Activated T-helper 1 cell treated with anti-CD3 and anti-CD28 coated beads, Interleukin-2, amount 50 U/mL, for 16 hours (primary cell): ENCODE measurements at regions not wholly inside any gene's neighbourhood (a gene's known extent, or its start where the extent isn't known, plus 50 kb on each side); places are given as distances from the start of the nearest gene placed in this dataset.

Source experiments
- DNase-seq, 2 donors: peaks; one replicate each; pipeline ENCODE4 v3.0.0-alpha.2; 2020; ENCODE audit warnings: low read depth in 1 of 2, low spot score in 1 of 2

DNA sequence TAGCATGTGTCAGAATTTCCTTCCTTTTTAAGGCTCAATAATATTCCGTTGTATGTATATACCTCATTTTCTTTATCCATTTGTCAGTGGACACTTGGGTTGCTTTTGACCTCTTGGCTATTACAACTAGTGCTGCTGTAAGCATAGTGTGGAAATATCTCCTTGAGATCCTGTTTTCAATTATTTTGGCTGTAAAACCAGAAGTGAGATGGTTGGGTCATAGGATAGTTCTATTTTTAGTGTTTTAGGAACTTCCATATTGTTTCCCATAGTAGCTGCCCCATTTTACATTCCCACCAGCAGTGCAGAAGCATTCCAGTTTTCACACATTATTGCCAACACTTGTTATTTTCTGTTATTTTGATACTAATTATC, 70.4 kb upstream of the C15orf39 start:
- DNase-seq = no peak

DNA sequence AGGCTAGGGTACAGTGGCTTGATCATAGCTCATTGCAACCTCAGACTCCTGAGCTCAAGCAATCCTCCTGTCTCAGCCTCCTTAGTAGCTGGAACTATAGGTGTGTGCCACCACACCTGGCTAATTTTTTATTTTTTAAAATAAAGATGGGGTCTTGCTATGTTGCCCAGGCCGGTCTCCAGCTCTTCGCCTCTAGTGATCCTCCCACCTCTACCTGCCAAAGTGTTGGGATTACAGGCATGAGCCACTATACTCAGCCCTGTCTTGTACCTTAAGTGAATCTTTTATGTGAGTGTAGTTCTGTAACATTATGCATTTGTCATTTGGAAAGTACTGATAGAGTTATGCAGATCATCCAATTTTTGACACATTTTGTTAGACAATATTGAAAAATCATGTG, 66.9 kb upstream of the C15orf39 start:
- no peak for DNase-seq

DNA sequence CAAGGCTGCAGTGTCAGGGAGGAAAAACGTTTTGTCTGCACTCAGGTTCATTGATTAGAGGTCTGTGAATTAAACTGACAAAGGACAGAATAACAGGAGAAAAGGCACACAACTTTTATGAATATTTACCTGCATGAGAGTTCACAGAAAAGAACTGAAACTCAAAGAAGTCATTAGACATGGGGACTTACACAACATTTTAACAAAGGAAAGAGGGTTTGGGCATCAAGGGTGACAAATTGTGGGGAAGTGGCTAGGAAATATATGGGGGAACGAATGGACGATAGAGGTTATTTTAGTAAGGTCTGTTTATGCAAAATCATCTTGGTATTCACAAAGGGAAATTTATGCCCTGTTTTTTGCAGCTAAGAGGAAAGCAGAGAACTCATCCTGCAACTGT, 65.6 kb upstream of the C15orf39 start:
- DNase-seq = no peak

DNA sequence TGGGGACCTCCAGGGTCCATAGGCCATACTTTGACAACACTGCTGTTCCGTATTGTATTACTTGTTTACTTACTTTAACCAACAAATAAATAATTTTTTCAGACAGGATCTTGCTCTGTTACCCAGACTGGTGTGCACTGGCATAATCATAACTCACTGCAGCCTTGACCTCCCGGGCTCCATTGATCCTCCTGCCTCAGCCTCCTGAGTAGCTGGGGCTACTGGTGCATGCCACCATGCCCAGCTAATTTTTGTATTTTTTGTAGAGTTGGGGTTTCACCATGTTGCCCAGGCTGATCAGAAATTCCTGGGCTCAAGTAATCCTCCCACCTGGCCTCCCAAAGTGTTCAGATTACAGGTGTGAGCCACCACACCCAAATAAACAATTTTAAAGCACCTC, 64.9 kb upstream of the C15orf39 start:
- no peak for DNase-seq

DNA sequence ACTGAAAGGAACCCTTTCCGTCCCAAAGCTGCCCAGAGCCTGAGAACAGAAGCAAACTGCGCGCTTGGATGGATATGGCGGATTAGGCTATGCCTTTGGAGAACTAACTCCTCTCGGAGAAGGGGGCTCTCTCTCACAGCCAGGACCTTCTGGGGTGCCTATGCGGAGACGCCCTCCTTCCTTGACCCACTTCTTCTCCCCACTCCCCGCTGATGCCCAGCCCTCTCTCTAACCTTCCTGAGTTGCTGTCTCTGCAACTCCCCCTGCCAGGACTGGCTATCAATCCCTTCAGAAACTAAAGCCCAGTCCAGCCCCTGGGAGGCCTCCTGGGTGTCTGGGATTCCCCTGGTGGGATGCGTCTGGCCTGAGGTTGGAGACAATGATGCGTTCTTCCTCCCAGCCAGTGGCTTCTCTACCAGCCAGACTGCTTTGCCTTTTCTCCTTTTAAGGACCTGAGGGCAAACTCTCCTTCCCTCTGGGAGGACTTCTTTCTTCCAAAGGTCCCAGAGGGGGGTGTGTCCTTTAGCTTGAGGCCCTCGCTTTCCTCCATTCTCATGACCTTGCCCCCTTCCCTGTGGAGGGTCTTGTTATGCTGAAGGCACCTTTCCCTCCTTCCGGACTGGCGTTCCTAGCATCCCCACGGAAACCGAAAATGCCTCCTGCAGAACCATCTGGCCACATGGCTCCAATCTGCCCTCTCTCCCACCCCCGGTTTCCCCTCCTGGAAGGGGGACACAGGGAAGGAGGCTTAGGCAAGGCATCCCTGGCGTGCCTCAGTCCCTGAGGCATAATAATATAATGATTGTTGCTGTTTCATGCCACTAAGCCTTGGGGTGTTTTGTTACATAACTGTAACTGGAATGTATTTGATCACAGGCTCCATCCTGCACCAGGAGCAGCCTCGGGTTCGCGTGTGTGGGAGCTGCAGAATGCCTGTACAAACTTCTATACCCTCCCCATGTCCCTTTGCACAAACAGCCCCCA, 63.4 kb upstream of the C15orf39 start:
- no peak for DNase-seq

DNA sequence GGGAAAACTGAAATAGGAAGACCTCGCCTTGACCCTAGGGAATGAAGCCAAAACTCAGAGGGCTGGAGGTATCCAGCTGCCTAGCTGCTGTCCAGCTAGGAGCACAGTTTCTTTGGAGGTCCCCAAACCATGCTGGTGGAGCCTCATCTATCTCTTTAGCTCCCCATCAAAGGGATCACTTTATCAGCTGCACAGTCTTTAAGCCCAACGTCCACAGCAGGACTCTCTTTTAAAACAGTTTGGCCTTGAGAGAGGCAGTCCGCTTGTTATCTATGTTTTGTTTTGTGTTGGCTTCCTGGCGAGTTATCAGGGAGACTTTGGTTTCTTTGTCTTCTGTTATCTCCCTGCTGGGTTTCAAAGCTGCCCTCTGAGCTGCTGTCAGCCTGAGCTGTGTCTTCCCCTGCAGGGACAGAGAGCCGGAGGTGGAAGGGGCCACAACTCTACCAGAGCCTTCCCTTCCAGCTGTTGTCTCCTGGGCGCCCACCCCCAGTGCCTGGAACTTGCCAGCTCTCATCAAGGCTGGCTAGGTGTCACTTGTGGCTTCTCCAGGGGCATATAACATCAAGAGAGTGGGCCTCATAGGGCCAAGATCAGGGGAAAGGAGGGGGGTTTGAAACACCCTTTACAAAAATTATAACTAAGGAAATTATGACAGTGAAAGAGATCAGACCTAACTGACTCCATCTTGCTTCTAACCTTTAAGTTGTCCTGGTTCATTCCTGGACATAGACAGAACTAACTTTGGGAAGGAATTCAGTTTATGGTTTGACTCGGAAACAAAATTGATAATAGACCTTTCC, 61.4 kb upstream of the C15orf39 start:
- DNase-seq = no peak

DNA sequence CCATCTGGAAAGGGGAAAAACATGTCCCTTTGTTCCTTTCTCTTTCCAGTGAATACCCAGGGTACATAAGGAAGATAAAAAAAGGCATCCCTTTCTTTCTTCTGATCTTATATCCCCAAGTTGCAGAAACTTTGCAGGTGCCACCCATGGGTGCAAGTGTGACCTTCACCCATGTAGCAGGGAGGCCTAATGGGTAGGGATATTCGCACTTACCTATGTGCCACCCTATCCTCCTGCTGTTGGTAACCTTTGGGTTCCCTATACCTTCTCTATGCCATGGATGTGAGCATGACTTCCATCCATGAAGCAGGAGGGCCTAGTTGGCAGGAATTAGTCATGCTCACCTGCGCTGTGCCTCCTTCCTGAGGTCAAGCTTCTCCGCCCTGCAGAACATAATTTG, 59.2 kb upstream of the C15orf39 start:
- DNase-seq = no peak

DNA sequence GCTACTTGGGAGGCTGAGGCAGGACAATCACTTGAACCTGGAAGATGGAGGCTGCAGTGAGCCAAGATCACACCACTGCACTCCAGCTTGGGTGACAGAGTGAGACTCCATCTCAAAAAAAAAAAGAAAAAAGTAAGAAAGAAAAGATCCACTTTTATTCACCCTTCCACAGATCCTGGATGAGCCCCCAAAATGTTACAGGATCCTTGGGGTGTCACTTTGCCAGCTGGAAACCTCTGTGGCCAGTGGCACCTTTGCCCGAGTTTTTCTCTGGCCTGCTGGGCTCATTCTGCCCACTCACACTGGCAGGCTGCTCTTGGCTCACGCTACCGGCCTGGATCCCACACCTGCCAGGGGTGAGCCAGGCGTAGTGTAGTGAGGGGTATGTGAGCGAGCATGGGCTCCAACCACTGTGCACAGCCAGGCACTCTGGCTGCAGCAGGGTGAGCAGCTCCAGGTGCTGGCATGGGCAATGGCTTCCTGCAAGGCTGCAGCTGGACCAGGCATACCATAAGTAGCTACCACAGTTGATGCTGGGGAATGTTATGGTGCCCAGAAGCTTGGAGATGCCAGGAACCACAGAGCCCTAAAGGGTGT, 57.8 kb upstream of the C15orf39 start:
- no peak for DNase-seq

DNA sequence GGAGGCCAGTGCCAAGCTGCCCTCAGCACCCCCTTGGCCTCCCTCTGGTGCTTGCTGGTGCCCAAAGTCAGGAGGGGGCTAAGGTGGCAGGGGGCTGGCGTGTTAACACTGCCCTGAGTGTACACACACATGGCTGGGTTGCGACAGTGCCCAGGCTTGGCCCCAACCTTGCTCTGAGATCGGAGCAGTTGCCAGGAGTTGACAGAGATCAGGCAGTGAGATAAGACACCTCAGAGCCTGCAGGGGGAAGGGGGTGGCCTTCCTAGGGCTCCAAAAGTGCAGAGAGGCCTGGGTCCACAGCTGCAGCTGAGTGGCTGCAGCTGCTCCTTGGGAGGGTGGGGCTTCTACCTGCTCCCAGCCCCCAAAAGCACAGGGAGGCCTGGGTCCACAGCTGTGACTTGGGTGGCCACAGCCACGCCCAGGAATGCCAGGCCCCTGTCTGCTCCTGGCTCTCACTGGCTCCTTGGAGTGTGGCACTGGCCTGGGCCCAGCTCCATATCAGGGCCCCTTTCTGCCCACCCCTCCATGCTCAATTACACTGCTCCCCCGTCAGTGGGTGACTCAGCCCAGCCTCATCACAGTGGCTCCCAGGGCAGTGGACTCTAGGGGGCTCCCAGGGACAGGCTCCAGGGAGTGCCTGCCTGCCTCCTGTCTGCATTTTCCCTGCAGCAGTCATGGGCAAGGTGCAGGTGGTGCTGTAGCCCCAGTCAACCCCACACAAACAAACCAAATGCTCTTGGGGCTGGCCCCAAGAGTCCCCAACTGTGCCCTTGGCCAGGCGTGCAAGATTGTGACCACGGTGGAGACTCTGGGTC, 56.4 kb upstream of the C15orf39 start:
- no peak for DNase-seq

DNA sequence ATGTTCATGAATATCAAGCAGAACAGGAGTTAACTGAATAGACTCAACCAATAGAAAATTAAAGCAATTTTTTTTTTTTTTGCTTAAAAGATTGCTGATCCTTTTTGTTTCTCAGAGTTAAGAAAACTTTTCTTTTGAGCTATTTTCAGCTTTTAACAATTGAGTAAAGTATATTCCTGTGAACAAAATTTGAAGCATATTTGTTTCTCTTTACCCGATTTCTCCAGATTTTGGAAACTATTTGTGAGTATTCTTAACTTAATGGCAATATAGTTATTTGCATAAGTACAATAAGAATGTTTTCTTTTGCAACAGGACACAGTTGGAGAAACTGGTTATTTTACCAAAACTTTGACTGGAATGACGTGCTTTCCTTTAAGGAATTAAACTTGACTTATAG, 53.4 kb upstream of the C15orf39 start:
- no peak for DNase-seq

DNA sequence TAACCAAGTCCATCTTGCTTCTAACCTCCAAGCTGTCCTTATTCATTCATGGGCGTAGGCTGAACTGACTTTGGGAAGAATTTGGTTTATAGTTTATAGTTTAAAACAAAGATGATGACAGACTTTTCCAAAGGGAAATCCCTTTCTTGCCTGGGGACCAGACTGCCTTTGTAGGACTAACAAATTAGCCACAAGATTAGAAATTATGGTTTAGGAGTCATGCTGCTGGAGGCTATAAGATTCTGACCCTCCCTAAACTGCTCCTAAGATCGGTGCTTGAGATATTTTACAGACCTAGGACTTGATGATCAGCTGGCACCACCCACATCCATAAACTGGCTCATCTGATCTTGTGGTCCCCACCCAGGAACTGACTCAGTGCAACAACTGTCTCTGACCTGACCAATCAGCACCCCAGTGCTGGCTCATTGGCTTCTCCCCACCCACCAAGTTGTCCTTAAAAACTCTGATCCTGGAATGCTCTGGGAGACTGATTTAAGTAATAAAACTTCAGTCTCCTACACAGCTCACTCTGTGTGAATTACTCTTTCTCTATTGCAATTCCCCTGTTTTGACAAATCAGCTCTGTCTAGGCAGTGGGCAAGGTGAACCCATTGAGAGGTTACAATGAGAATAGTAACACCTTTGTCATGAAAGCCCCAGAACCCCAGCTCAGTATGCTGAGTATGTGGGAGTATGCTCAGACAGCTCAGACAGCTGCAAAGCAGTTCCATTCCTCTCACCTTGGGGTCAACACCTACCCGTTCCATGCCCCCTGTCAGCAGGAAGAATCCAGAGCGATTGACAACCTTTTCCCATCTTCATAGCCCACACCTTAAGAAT, 51.6 kb upstream of the C15orf39 start:
- no peak for DNase-seq

DNA sequence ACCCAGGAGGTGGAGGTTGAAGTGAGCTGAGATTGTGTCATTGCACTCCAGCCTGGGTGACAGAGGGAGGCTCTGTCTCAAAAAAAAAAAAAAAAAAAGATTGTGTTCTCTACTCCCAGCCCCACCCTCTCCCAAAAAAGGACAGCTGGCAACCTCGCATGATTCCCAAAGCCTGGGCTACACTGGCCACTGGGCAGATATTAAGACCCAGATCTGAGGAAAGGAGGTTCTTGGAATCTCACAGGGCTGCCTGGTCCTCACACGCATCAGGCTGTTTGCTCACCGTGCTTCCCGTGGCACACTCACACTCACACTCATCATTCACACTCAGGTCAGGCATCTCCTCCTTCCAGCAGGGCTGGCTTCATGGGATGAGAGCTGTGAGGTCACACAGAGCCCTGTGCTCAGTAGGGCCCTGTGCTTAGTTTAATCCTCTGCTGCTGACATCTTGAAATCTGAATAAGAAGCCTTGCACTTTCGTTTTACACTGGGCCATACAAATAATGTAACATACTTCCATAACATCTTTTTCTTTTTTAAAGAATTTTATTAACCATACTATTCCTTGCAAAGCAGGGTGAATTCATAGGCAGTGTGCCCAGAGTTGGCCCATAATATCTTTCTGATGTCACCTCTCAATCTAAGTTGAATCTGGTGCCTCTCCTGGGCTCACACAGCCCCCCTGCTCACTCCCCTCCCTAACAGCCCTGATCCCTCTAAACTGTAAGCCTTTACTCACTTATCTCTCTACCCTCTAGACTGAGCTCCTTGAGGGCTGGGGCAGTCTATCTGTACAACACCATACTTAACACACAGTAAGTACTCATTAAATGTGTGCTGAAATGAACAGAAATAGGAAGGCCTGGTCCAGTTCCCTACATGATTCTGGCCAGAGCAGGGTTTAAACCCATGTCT, 50.2 kb upstream of the C15orf39 start:
- no peak for DNase-seq
